Liver (tissue), 8 donors: ENCODE measurements at regions not wholly inside any gene's neighbourhood (a gene's known extent, or its start where the extent isn't known, plus 50 kb on each side); places are given as distances from the start of the nearest gene placed in this dataset.

Experiments used
- DNase-seq: peaks from one replicate; pipeline ENCODE4 v3.0.0-alpha.2; 2017; ENCODE audit warnings: low spot score
- H3K27ac ChIP-seq, 2 donors: one replicate each; pipeline ENCODE4 v1.7.0; 2013; ENCODE audit warnings: inconsistent platforms in 2 of 2, low read length in 2 of 2, control low read depth in 1 of 2, low read depth in 1 of 2, mild to moderate bottlenecking in 1 of 2
- H3K27me3 ChIP-seq, 4 donors: one replicate each; pipeline versions ENCODE4 v1.6.1 to v1.7.0; 2013; ENCODE audit warnings: low read length in 3 of 4, inconsistent platforms in 1 of 4, mild to moderate bottlenecking in 1 of 4, moderate library complexity in 1 of 4; ENCODE audit not compliant: control insufficient read depth in 4 of 4, insufficient read depth in 4 of 4
- H3K36me3 ChIP-seq, 4 donors: one replicate each; pipeline versions ENCODE4 v1.6.1 to v1.7.0; 2013; ENCODE audit warnings: low read length in 3 of 4, mild to moderate bottlenecking in 3 of 4, low read depth in 1 of 4, moderate library complexity in 1 of 4; ENCODE audit not compliant: control insufficient read depth in 4 of 4, insufficient read depth in 3 of 4
- H3K4me1 ChIP-seq, 4 donors: one replicate each; pipeline versions ENCODE4 v1.6.1 to v1.7.0; 2013; ENCODE audit warnings: low read length in 3 of 4, mild to moderate bottlenecking in 3 of 4, moderate library complexity in 1 of 4; ENCODE audit not compliant: control insufficient read depth in 4 of 4, insufficient read depth in 4 of 4
- H3K4me3 ChIP-seq, 3 donors: one replicate each; pipeline versions ENCODE4 v1.6.1 to v1.7.0; 2013; ENCODE audit warnings: low read length in 3 of 3, control low read depth in 1 of 3, low read depth in 1 of 3, mild to moderate bottlenecking in 1 of 3
- H3K9ac ChIP-seq, 2 donors: one replicate each; pipeline ENCODE4 v1.7.0; 2013; ENCODE audit warnings: low read length in 2 of 2, mild to moderate bottlenecking in 2 of 2, moderate library complexity in 2 of 2, control low read depth in 1 of 2, low read depth in 1 of 2
- H3K9me3 ChIP-seq, 4 donors: one replicate each; pipeline versions ENCODE4 v1.6.1 to v1.7.0; 2013; ENCODE audit warnings: low read length in 3 of 4; ENCODE audit not compliant: control insufficient read depth in 4 of 4
- ATF3 ChIP-seq: IDR thresholded peaks from 2 replicates; pipeline ENCODE4 v1.6.1; 2016; ENCODE audit warnings: antibody characterized with exemption
- CTCF ChIP-seq: fragments of 150-350 bp; IDR thresholded peaks from 2 replicates; pipeline ENCODE4 v1.5.1; 2017; ENCODE audit warnings: improper control_type of control experiment, low read depth, low read length; ENCODE audit not compliant: missing input control
- EGR1 ChIP-seq, 2 donors: IDR thresholded peaks; 2 replicates each; pipeline ENCODE4 v1.6.1; 2016 to 2018; ENCODE audit warnings: antibody characterized with exemption in 2 of 2, low read depth in 2 of 2
- FOXA1 ChIP-seq: IDR thresholded peaks from 2 replicates; pipeline ENCODE4 v1.6.1; 2016; ENCODE audit warnings: antibody characterized with exemption
- FOXA2 ChIP-seq: IDR thresholded peaks from 2 replicates; pipeline ENCODE4 v1.6.1; 2016; ENCODE audit warnings: antibody characterized with exemption
- GABPA ChIP-seq, 2 donors: IDR thresholded peaks in 1 of 2; conservative IDR thresholded peaks in 1 of 2; 2 replicates each; pipeline ENCODE4 v1.6.1; 2016; ENCODE audit warnings: antibody characterized with exemption in 2 of 2, mild to moderate bottlenecking in 1 of 2, moderate library complexity in 1 of 2
- HNF4A ChIP-seq, 2 donors: conservative IDR thresholded peaks; 2 replicates each; pipeline ENCODE4 v1.6.1; 2016; ENCODE audit warnings: antibody characterized with exemption in 2 of 2, mild to moderate bottlenecking in 2 of 2
- HNF4G ChIP-seq: IDR thresholded peaks from 2 replicates; pipeline ENCODE4 v1.6.1; 2016; ENCODE audit warnings: antibody characterized with exemption
- JUND ChIP-seq, 2 donors: IDR thresholded peaks; 2 replicates each; pipeline ENCODE4 v1.6.1; 2016; ENCODE audit warnings: antibody characterized with exemption in 2 of 2
- MAX ChIP-seq: IDR thresholded peaks from 2 replicates; pipeline ENCODE4 v1.6.1; 2016; ENCODE audit warnings: antibody characterized with exemption
- NR2F2 ChIP-seq: IDR thresholded peaks from 2 replicates; pipeline ENCODE4 v1.6.1; 2016; ENCODE audit warnings: antibody characterized with exemption
- RAD21 ChIP-seq, 2 donors: IDR thresholded peaks; 2 replicates each; pipeline ENCODE4 v1.6.1; 2016; ENCODE audit warnings: antibody characterized with exemption in 2 of 2, mild to moderate bottlenecking in 2 of 2
- REST ChIP-seq: IDR thresholded peaks from 2 replicates; pipeline ENCODE4 v1.6.1; 2016; ENCODE audit warnings: antibody characterized with exemption, mild to moderate bottlenecking
- RXRA ChIP-seq, 2 donors: IDR thresholded peaks; 2 replicates each; pipeline ENCODE4 v1.6.1; 2017 to 2018; ENCODE audit warnings: antibody characterized with exemption in 2 of 2, mild to moderate bottlenecking in 1 of 2
- SP1 ChIP-seq: IDR thresholded peaks from 2 replicates; pipeline ENCODE4 v1.6.1; 2018; ENCODE audit warnings: antibody characterized with exemption, mild to moderate bottlenecking
- TAF1 ChIP-seq: conservative IDR thresholded peaks from 2 replicates; pipeline ENCODE4 v1.6.1; 2016; ENCODE audit warnings: antibody characterized with exemption, mild to moderate bottlenecking
- ZBTB33 ChIP-seq: IDR thresholded peaks from 2 replicates; pipeline ENCODE4 v1.6.1; 2016; ENCODE audit warnings: antibody characterized with exemption
- WGBS: extraction: QIAGEN DNeasy Blood & Tissue Kit; methylation state at CpG from one replicate; pipeline ENCODE4 v1.1.7; 2013; 5-methylcytosine and 5-hydroxymethylcytosine counted together
- donor health status: healthy.
- donor health status: healthy.
- donor health status: healthy.
- donor health status: healthy.
- donor health status: healthy.

GRCh38 chr10:3342771-3343170 is 170.2 kb upstream of the PITRM1 start:
- Histone ChIP-seq H3K9ac (no peak overlapping the region), H3K9me3 (no peaks in the 10 kb centered on the region), H3K4me3 (no peak overlapping the region), H3K27me3 (no peaks in the 10 kb centered on the region), H3K27ac (no peak overlapping the region), H3K36me3 (no peaks in the 10 kb centered on the region), H3K4me1 (no peaks in the 10 kb centered on the region)
- no peak for DNase-seq
- TF ChIP-seq REST (no peak), EGR1 (IDR thresholded peaks at IDR 0.05; ENCODE audit: low read depth in 2 of 2) (no peak), RXRA (IDR thresholded peaks at IDR 0.05) (no peak), RAD21 (IDR thresholded peaks at IDR 0.05) (no peak), GABPA (IDR thresholded peaks at IDR 0.05 in 1 of 2, conservative IDR thresholded peaks at IDR 0.05 in 1 of 2) (no peak), ATF3 (no peak), HNF4A (conservative IDR thresholded peaks at IDR 0.05) (no peak), JUND (IDR thresholded peaks at IDR 0.05) (no peak), ZBTB33 (no peak), SP1 (no peak), HNF4G (no peak), MAX (no peak), TAF1 (no peak), FOXA2 (no peak), FOXA1 (no peak)
- WGBS, result 84% methylated on average over 3 of the region's 3 CpGs

- no peak for DNase-seq
- Histone ChIP-seq H3K36me3 (no peaks in the 10 kb centered on the region), H3K4me1 (no peaks in the 10 kb centered on the region), H3K27me3 (no peaks in the 10 kb centered on the region), H3K4me3 (no peak overlapping the region), H3K9me3 (no peaks in the 10 kb centered on the region), H3K27ac (no peak overlapping the region), H3K9ac (no peak overlapping the region)
- 79% methylated on average over 11 of the region's 11 CpGs for WGBS
- no peak for TF ChIP-seq EGR1 (IDR thresholded peaks at IDR 0.05; ENCODE audit: low read depth in 2 of 2)
- TF ChIP-seq FOXA1, result no peak
- no peak for TF ChIP-seq CTCF
- no peak for TF ChIP-seq NR2F2
- TF ChIP-seq FOXA2, result no peak
- TF ChIP-seq HNF4G, result no peak
- TF ChIP-seq ZBTB33, result no peak
- TF ChIP-seq GABPA (IDR thresholded peaks at IDR 0.05 in 1 of 2, conservative IDR thresholded peaks at IDR 0.05 in 1 of 2), result no peak
- no peak for TF ChIP-seq TAF1
- TF ChIP-seq MAX, result no peak
- TF ChIP-seq JUND (IDR thresholded peaks at IDR 0.05), result no peak
These were observed 167.6 kb upstream of the PITRM1 start for GRCh38 chr10:3340127-3340730.
